AG04450 (cell line): ENCODE measurements at regions not wholly inside any gene's neighbourhood (a gene's known extent, or its start where the extent isn't known, plus 50 kb on each side); places are given as distances from the start of the nearest gene placed in this dataset.

Experiments used
- CTCF ChIA-PET: fragments of 300-600, 350-600 bp; formaldehyde crosslinking; extraction: SDS; loops from one replicate; lab custom pipeline; 2022; ENCODE audit warnings: antibody characterized with exemption, inconsistent platforms; lab: Charles Lee
- POLR2A ChIA-PET: fragments of 350-600 bp; formaldehyde crosslinking; extraction: SDS; loops from one replicate; lab custom pipeline; 2021; ENCODE audit warnings: antibody characterized with exemption, inconsistent platforms; lab: Yijun Ruan, JAX
- DNase-seq: peaks from one replicate; pipeline ENCODE4 v3.0.0-alpha.2; 2011; ENCODE audit warnings: low read depth, low spot score
- H3K27ac ChIP-seq: one replicate; pipeline ENCODE4 v1.5.1; 2012; ENCODE audit warnings: low read depth, low read length, control low read depth
- H3K27me3 ChIP-seq: one replicate; pipeline ENCODE4 v1.6.0; 2012; ENCODE audit warnings: low read length; ENCODE audit not compliant: control insufficient read depth, insufficient read depth
- H3K4me3 ChIP-seq: 2 replicates; pipeline ENCODE4 v1.5.1; 2011; ENCODE audit warnings: mild to moderate bottlenecking, low read depth, low read length, control low read depth
- H3K9me3 ChIP-seq: 2 replicates; pipeline ENCODE4 v1.5.1; 2012; ENCODE audit warnings: low read length; ENCODE audit not compliant: control insufficient read depth, insufficient read depth
- CTCF ChIP-seq: IDR thresholded peaks from 2 replicates; pipeline ENCODE4 v1.5.1; 2011; ENCODE audit warnings: low read depth, low read length, control low read depth, inconsistent platforms

GRCh38 chr1:221847676-221848075 lies 105.8 kb upstream of the DUSP10 start:
- Histone ChIP-seq H3K27ac (no peak overlapping the region), H3K27me3 (no peaks in the 10 kb centered on the region), H3K4me3 (no peak overlapping the region), H3K9me3 (no peaks in the 10 kb centered on the region)
- DNase-seq: no peak
- ChIA-PET POLR2A (no interaction called here), CTCF (no interaction called here)
- TF ChIP-seq CTCF: no peak

GRCh38 chr1:221845650-221846371 lies 103.9 kb upstream of the DUSP10 start:
- H3K9me3 ChIP-seq: no peaks in the 10 kb centered on the region
- ChIA-PET CTCF (interaction anchor here (0.9 to 1.3 kb wide), 3 partner anchors 9 to 610 kb away, joined by 3 to 6 read pairs (median 3); no protein-coding TSS in a partner anchor), POLR2A (interaction anchor here (0.6 kb wide), 1 partner anchor 30 kb away, joined by 6 read pairs; no protein-coding TSS in a partner anchor)
- H3K27me3 ChIP-seq: no peaks in the 10 kb centered on the region
- no peak; the same call in 1 of the 2 replicates for TF ChIP-seq CTCF
- DNase-seq: peak; percentile 36
- H3K27ac ChIP-seq: peak overlapping the region; percentile 32
- H3K4me3 ChIP-seq: no peak overlapping the region

- H3K9me3 ChIP-seq: no peaks in the 10 kb centered on the region
- DNase-seq: no peak
- H3K4me3 ChIP-seq: no peak overlapping the region
- ChIA-PET POLR2A (interaction anchor here (1.2 kb wide), 1 partner anchor 100 kb away, joined by 5 read pairs; the partner anchor contains the start of gene DUSP10), CTCF (no interaction called here)
- H3K27me3 ChIP-seq: no peaks in the 10 kb centered on the region
- no peak for TF ChIP-seq CTCF
- H3K27ac ChIP-seq: no peak overlapping the region
These were observed 100.1 kb upstream of the DUSP10 start for GRCh38 chr1:221841983-221842335.

- no peak for DNase-seq
- POLR2A ChIA-PET: interaction anchor here (1.2 kb wide), 1 partner anchor 99 kb away, joined by 5 read pairs; the partner anchor contains the start of gene DUSP10
- Histone ChIP-seq H3K27ac (no peak overlapping the region), H3K27me3 (no peaks in the 10 kb centered on the region), H3K4me3 (no peak overlapping the region), H3K9me3 (no peaks in the 10 kb centered on the region)
- CTCF ChIA-PET: interaction anchor here (1.1 kb wide), 1 partner anchor 12 kb away, joined by 3 read pairs; no protein-coding TSS in a partner anchor
- no peak for TF ChIP-seq CTCF
These were observed 99.5 kb upstream of the DUSP10 start for GRCh38 chr1:221841251-221841982.
